AG04449 (cell line): ENCODE measurements at regions not wholly inside any gene's neighbourhood (a gene's known extent, or its start where the extent isn't known, plus 50 kb on each side); places are given as distances from the start of the nearest gene placed in this dataset.

Experiments
- CTCF ChIA-PET: fragments of 350-600 bp; formaldehyde crosslinking; extraction: SDS; loops from one replicate; lab custom pipeline; 2021; ENCODE audit warnings: antibody characterized with exemption; lab: Yijun Ruan, JAX
- POLR2A ChIA-PET: fragments of 400-600, 350-600 bp; formaldehyde crosslinking; extraction: SDS; loops from one replicate; lab custom pipeline; 2020; ENCODE audit warnings: antibody characterized with exemption, inconsistent platforms; lab: Yijun Ruan, JAX
- DNase-seq: peaks from one replicate; pipeline ENCODE4 v3.0.0-alpha.2; 2010; ENCODE audit warnings: low read depth, low spot score
- H3K4me3 ChIP-seq: 2 replicates; pipeline ENCODE4 v1.5.1; 2011; ENCODE audit warnings: low read depth, mild to moderate bottlenecking, control low read depth, low read length
- CTCF ChIP-seq: IDR thresholded peaks from one replicate; pipeline ENCODE4 v1.5.1; 2011; ENCODE audit warnings: mild to moderate bottlenecking, moderate library complexity, low read length, control low read depth, inconsistent platforms; ENCODE audit not compliant: insufficient read depth; ENCODE audit errors: missing control alignments

- ChIA-PET CTCF (no interaction called here), POLR2A (no interaction called here)
- DNase-seq, result no peak
- no peak for TF ChIP-seq CTCF
- no peak overlapping the region for H3K4me3 ChIP-seq
Measured at GRCh38 chr2:155023674-155024073, 325.2 kb downstream of the KCNJ3 start.

- no peak overlapping the region for H3K4me3 ChIP-seq
- ChIA-PET CTCF (no interaction called here), POLR2A (no interaction called here)
- no peak for TF ChIP-seq CTCF
- DNase-seq, result no peak
Measured at GRCh38 chr2:155022531-155022930, 324.0 kb downstream of the KCNJ3 start.

GRCh38 chr2:155021618-155022017 is 323.1 kb downstream of the KCNJ3 start:
- POLR2A ChIA-PET, result no interaction called here
- no peak for TF ChIP-seq CTCF
- H3K4me3 ChIP-seq, result no peak overlapping the region
- CTCF ChIA-PET, result no interaction called here
- no peak for DNase-seq

- ChIA-PET CTCF (no interaction called here), POLR2A (no interaction called here)
- no peak for TF ChIP-seq CTCF
- H3K4me3 ChIP-seq, result no peak overlapping the region
- DNase-seq, result no peak
Measured at GRCh38 chr2:155020246-155020645, 321.8 kb downstream of the KCNJ3 start.

- no peak overlapping the region for H3K4me3 ChIP-seq
- CTCF ChIA-PET, result no interaction called here
- TF ChIP-seq CTCF, result no peak
- POLR2A ChIA-PET, result no interaction called here
- DNase-seq, result no peak
Measured at GRCh38 chr2:155010925-155011324, 312.4 kb downstream of the KCNJ3 start.

- POLR2A ChIA-PET, result no interaction called here
- CTCF ChIA-PET, result no interaction called here
- no peak for DNase-seq
- no peak overlapping the region for H3K4me3 ChIP-seq
- TF ChIP-seq CTCF, result no peak
Measured at GRCh38 chr2:154995361-154995760, 296.9 kb downstream of the KCNJ3 start.
